GM10248 (cell line): ENCODE measurements at regions not wholly inside any gene's neighbourhood (a gene's known extent, or its start where the extent isn't known, plus 50 kb on each side); places are given as distances from the start of the nearest gene placed in this dataset.
"Not testable (repeated sequence)": the region's sequence is repeated elsewhere in the genome, so short reads cannot be mapped to it uniquely, and the experiment has no call there.

ENCODE experiments used
- CTCF ChIA-PET: fragments of 300-600 bp; sonication (Branson Sonifier 250); formaldehyde crosslinking; extraction: SDS; loops from one replicate; lab custom pipeline; 2021; ENCODE audit warnings: antibody characterized with exemption; lab: Yijun Ruan, JAX
- POLR2A ChIA-PET: fragments of 350-650 bp; sonication (Branson Sonifier 250); formaldehyde crosslinking; extraction: SDS; loops from one replicate; lab custom pipeline; 2020; ENCODE audit warnings: antibody characterized with exemption; lab: Yijun Ruan, JAX
- DNase-seq: peaks from one replicate; pipeline ENCODE4 v3.0.0; 2012; ENCODE audit errors: extremely low spot score
- CTCF ChIP-seq: IDR thresholded peaks from 2 replicates; pipeline ENCODE4 v1.5.1; 2012; ENCODE audit warnings: mild to moderate bottlenecking, low read depth; ENCODE audit errors: extremely low read depth, missing control alignments, control extremely low read depth

- no peak for DNase-seq
- ChIA-PET POLR2A (no interaction called here), CTCF (interaction anchor here (1.1 to 1.2 kb wide), 2 partner anchors 10 to 102 kb away, joined by 3 read pairs; no protein-coding TSS in a partner anchor)
- TF ChIP-seq CTCF, result no peak
These were observed 247.6 kb upstream of the PROK2 start for GRCh38 chr3:72032441-72033135.

- ChIA-PET CTCF (interaction anchor here (0.7 to 1.2 kb wide), 3 partner anchors 9 to 101 kb away, joined by 3 read pairs; no protein-coding TSS in a partner anchor), POLR2A (no interaction called here)
- no peak for TF ChIP-seq CTCF
- no peak for DNase-seq
These were observed 246.6 kb upstream of the PROK2 start for GRCh38 chr3:72031581-72031980.

- DNase-seq, CTCF ChIA-PET, POLR2A ChIA-PET: not testable (repeated sequence)
These were observed 245.3 kb upstream of the PROK2 start for GRCh38 chr3:72030296-72030695.

- DNase-seq, POLR2A ChIA-PET: not testable (repeated sequence)
- CTCF ChIA-PET, result interaction anchor here (1.0 to 1.1 kb wide), 2 partner anchors 11 to 18 kb away, joined by 3 read pairs; no protein-coding TSS in a partner anchor
These were observed 243.8 kb upstream of the PROK2 start for GRCh38 chr3:72028726-72029125.

- DNase-seq, CTCF ChIA-PET, POLR2A ChIA-PET: not testable (repeated sequence)
These were observed 243.4 kb upstream of the PROK2 start for GRCh38 chr3:72028307-72028706.

- CTCF ChIA-PET, POLR2A ChIA-PET, DNase-seq: not testable (repeated sequence)
These were observed 242.8 kb upstream of the PROK2 start for GRCh38 chr3:72027728-72028127.

- no peak for DNase-seq
- ChIA-PET POLR2A (no interaction called here), CTCF (interaction anchor here (1.0 to 1.3 kb wide), 3 partner anchors 9 to 21 kb away, joined by 3 to 4 read pairs (median 3); no protein-coding TSS in a partner anchor)
- TF ChIP-seq CTCF, result no peak
These were observed 237.1 kb upstream of the PROK2 start for GRCh38 chr3:72022027-72022426.

- no peak for DNase-seq
- POLR2A ChIA-PET, result no interaction called here
- CTCF ChIA-PET, result interaction anchor here (1.0 kb wide), 1 partner anchor 21 kb away, joined by 4 read pairs; no protein-coding TSS in a partner anchor
These were observed 236.6 kb upstream of the PROK2 start for GRCh38 chr3:72021531-72021930.

More at GRCh38 chr3:72021531-72021930, 236.6 kb upstream of the PROK2 start:
- no peak for TF ChIP-seq CTCF
